Bronchial epithelial cell (primary cell): ENCODE measurements at regions not wholly inside any gene's neighbourhood (a gene's known extent, or its start where the extent isn't known, plus 50 kb on each side); places are given as distances from the start of the nearest gene placed in this dataset.
"Not testable (repeated sequence)": the region's sequence is repeated elsewhere in the genome, so short reads cannot be mapped to it uniquely, and the experiment has no call there.

Experiments used
- DNase-seq: peaks from one replicate; pipeline ENCODE4 v3.0.0-alpha.2; 2010; ENCODE audit warnings: low read depth
- FAIRE-seq: peaks from 2 replicates; lab custom pipeline; 2011; peaks lifted over from hg19 to GRCh38; lab: Jason Lieb, UNC
- H3K27me3 ChIP-seq: 2 replicates; pipeline ENCODE4 v1.5.1; 2011; ENCODE audit warnings: low read length; ENCODE audit not compliant: control insufficient read depth, insufficient read depth
- H3K36me3 ChIP-seq: 2 replicates; pipeline ENCODE4 v1.5.1; 2011; ENCODE audit warnings: low read length; ENCODE audit not compliant: control insufficient read depth, insufficient read depth
- H3K4me3 ChIP-seq: 2 replicates; pipeline ENCODE4 v1.5.1; 2011; ENCODE audit warnings: mild to moderate bottlenecking, low read depth, low read length, control low read depth
- CTCF ChIP-seq: IDR thresholded peaks from 2 replicates; pipeline ENCODE4 v1.5.1; 2011; ENCODE audit warnings: mild to moderate bottlenecking, moderate library complexity, low read length, control low read depth, inconsistent platforms; ENCODE audit not compliant: insufficient read depth, severe bottlenecking

GRCh38 chr3:154849408-154849807 lies 230.7 kb upstream of the MME start:
- DNase-seq (no peak), FAIRE-seq (no peak)
- Histone ChIP-seq H3K4me3 (no peak overlapping the region), H3K36me3 (no peaks in the 10 kb centered on the region), H3K27me3 (peaks cover 2% of the 10 kb centered on the region)
- no peak for TF ChIP-seq CTCF

- H3K27me3 ChIP-seq: peaks cover 2% of the 10 kb centered on the region
- no peak for TF ChIP-seq CTCF
- no peak overlapping the region for H3K4me3 ChIP-seq
- no peaks in the 10 kb centered on the region for H3K36me3 ChIP-seq
- DNase-seq (no peak), FAIRE-seq (no peak)
These were observed 235.3 kb upstream of the MME start for GRCh38 chr3:154844863-154845262.

- no peak for TF ChIP-seq CTCF
- no peak overlapping the region for H3K4me3 ChIP-seq
- no peak for DNase-seq
- FAIRE-seq: no peak
- peaks cover 2% of the 10 kb centered on the region for H3K27me3 ChIP-seq
- H3K36me3 ChIP-seq: no peaks in the 10 kb centered on the region
These were observed 236.5 kb upstream of the MME start for GRCh38 chr3:154843647-154844046.

- no peak for FAIRE-seq
- H3K27me3 ChIP-seq: peaks cover 2% of the 10 kb centered on the region
- no peaks in the 10 kb centered on the region for H3K36me3 ChIP-seq
- no peak overlapping the region for H3K4me3 ChIP-seq
- TF ChIP-seq CTCF: no peak
- DNase-seq: no peak
These were observed 237.6 kb upstream of the MME start for GRCh38 chr3:154842536-154842935.

GRCh38 chr3:154835639-154836038 lies 244.5 kb upstream of the MME start:
- H3K27me3 ChIP-seq: no peaks in the 10 kb centered on the region
- no peak for FAIRE-seq
- TF ChIP-seq CTCF: no peak
- no peak overlapping the region for H3K4me3 ChIP-seq
- DNase-seq: no peak
- H3K36me3 ChIP-seq: no peaks in the 10 kb centered on the region

GRCh38 chr3:154834831-154835230 lies 245.3 kb upstream of the MME start:
- not testable (repeated sequence) for H3K36me3 ChIP-seq, DNase-seq, H3K27me3 ChIP-seq, FAIRE-seq, H3K4me3 ChIP-seq
